ENCODE measurements at regions not wholly inside any gene's neighbourhood (a gene's known extent, or its start where the extent isn't known, plus 50 kb on each side); places are given as distances from the start of the nearest gene placed in this dataset.
"Not testable (repeated sequence)": the region's sequence is repeated elsewhere in the genome, so short reads cannot be mapped to it uniquely, and the experiment has no call there.

DNA sequence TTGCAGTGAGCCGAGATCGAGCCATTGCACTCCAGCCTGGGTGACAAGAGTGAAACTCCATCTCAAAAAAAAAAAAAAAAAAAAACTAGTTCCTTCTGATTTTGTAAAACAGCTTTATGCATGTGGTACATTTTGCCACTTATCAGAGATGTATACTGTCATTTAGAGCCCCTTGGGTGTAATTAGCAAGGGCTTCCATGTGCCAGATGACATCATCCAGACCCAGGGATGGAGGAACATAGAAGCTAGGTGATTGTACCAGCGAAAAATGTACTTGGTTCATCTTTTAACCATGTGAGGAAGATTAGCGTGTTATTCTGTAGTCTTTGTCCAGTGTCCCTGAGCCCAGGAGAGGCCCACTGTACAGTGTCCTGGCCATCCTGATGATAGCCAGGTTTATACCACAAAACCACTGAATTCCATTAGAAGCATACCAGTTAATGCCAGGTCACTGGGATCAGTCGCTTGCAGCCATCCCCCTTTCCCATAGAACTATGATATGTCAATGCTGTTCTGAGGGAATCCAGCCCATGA lies 239.3 kb upstream of the SGCD start:
- intact Hi-C loops (cut with DNase I), result no loop called here
- no peak for DNase-seq

DNA sequence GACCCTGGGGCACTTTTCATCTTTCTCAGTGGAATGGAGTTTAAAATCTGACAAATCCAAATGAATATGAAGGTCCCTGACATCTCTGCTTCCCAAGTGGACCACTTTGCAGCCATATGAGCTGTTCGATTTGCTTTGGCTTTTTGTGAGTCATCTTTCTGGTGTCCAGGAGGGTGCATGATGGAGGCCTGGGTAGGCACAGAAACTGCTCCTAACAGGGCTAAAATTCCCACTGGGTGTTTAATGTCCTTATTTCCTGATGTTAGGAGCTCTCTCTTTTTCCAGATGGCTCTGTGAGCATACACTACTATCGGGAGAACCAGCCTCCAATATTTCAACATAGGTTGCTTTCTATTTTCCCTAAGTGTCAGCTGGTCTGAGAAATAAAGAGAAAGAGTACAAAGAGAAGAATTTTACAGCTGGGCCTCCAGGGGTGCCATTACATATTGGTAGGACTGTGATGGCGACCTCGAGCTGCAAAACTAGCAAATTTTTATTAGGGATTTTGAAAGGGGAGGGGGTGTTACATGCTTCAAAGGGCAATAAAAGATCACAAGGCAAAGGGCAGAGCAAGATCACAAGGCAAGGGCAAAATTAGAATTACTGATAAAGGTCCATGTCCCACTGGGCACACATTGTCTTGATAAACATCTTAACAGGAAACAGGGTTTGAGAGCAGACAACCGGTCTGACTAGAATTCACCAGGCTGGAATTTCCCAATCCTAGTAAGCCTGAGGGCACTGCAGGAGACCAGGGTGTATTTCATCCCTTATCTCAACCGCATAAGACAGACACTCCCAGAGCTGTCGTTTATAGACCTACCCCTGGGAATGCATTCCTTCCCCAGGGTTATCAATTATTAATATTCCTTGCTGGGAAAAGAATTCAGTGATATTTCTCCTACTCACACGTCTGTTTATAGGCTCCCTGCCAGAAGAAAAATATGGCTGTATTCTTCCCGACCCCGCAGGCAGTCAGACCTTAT lies 236.7 kb upstream of the SGCD start:
- intact Hi-C loops (cut with DNase I); DNase-seq: not testable (repeated sequence)

DNA sequence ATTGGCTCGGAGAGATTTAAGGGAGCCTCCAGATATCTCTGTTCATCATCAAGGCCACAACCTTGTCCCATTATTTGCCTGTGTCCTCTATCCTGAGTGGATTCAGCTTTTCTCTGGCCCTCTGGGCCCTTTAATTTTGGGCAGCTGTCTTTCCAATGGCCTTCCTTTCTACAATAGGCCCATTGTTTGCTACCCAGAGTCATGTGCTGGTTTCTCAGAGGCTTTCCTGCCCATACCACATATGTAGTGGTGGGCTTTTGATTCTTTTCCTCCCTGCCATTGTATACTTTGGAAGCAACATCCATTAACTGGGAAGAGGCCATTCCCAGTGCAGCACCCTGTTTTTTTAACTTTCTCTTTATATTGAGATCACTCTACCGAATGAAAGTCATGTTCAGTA lies 233.9 kb upstream of the SGCD start:
- intact Hi-C loops (cut with DNase I), result no loop called here
- peak in 1 of 10 donors; percentile 11 for DNase-seq

DNA sequence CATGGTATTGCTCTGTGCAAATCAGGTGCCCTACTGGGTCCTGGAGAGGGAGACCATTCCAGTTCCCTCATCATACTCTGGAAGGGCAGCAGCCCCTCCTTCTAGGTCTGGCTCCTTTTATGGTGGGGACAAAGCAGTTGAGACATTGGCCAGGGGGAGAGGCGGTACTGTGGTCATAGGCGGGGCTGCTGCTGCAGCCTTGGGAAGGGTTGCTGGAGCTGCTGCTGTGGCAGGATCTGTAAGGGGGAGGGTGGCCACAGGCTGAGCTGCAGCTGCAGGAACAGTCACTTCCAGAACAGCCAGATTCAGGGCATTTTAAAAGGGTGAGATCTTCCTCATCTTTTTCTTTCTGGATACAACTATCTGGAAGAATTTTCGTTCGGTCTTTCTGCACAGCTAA lies 233.0 kb upstream of the SGCD start:
- intact Hi-C loops (cut with DNase I), result no loop called here
- peak; percentile 12 to 94 (median 32) for DNase-seq

DNA sequence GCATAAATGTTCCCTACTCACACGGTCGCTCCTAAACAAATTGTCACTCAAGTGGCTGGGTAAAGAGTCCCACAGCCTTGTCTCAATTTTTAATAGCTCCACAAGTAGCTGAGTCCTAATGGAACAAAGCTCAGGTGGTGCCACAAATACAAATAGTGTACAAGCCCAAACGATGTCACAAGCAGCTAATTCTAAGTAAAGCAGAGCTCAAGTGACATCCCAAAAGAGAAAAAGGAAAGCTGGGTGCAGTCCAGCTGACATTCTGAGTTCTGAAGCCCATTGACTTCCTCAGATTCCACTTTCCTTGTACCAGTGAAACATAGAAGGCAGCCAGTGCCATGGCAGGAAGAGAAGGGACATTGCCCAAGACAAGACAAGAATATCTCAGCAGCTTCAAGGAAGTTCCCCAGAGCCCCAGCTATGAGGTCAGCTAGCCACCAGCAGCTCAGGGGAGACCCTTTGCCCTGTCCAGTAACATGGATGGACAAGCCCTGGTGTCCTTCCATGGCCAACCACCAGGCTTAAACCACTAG lies 231.2 kb upstream of the SGCD start:
- intact Hi-C loops (cut with DNase I), result no loop called here

DNA sequence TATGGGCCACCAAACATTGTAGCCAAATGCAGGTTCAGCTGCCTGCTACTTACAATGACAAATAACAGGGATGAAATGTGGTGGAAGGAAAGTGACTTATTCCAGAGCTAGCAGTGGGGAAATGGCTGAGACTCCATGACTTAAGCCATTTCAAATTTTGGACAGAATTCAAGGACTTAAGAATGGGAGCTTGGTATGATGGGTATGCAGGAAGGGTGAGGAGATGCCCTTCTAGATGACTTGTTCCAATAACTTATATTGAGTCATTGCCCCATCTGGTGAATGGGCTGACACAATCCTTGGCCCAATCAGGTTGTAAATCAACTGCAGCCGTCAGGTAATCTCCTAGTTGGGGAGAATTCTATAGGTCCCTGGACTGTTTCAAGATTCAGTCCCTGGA lies 230.7 kb upstream of the SGCD start:
- DNase-seq, result no peak
- intact Hi-C loops (cut with DNase I), result no loop called here

More for the DNA sequence above, 231.2 kb upstream of the SGCD start:
- DNase-seq, result no peak

DNA sequence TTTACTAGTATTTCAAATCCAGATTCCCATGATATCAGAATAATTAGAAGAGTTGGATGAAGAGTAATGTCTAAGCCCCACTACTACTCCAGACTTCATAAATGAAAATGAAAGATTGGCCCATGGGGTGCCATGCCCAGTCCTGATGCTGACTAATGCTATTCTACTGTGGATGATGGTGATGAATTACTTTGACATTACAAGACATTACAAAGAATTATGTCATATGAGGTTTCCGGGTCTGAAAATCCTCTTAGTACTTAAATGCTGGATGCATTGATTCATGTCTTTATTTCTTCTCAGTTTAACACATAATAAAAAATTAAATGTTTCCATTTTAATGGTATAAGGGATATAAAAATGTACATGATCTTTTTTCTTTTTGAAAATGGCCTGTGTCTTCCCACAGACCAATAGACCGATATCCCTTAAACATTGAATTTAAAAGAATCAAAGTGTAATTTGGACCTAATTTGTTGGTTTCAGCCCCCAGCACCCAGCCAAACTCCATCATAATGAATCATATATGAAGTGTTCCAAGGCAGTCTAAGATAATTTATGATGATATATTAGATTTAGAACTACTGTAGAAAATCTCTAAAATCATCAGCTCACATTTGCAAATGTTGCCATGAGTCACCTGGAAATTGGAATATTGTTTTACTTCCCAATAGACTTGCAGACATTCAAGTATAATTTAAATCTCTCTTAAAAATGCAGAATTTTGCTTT lies 223.6 kb upstream of the SGCD start:
- intact Hi-C loops (cut with DNase I), result no loop called here
- DNase-seq, result no peak

DNA sequence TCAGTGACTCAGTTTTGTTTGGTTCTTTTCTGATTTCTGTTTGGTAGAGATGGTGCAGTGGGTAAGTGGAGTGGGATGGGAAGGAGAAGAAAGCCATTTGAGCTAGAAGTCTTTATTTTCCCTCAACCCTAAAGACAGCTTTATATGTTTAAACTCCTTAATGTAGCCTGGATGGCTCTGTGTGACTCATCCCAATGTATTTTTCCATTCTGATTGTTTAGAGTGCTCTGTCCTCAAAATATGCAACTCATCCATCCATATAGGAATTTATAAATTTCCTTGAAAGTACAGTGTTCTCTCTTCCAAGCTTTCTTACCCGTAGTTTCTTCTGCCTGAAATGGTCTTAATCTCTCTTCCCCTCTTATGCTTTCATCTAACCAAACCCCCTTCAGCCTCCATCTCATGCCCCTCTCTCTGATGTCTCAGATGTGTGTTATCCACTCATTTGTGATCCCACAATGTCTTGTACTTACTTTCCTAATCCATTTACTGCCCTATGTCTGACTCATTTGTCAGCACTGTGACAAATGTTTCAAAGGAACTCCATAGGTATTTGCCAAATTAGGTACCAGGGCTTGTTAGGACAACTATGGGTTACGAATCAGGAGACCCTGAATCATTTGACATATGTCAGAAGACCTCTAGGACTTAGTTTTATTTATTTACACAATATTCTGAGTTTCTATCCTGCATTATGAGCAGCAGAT lies 217.5 kb upstream of the SGCD start:
- intact Hi-C loops (cut with DNase I), result no loop called here

DNA sequence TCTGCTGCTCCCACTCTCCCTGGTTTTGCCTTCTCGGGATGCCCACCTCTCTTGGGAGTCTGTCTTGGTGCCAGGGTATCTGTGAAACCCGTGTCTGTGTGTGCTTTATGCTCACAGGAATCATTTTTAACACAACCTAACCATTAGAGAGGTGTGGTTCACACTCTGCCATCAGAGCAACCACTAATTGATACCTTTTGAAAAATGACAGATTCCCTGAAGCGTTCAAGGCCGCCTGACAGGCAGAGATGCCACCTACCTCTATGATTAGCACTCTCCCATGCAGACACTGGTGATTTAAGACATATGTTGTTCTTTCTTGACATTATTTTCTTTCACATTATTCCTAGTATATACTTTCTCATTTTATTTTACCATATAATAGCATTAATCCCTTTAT lies 207.3 kb upstream of the SGCD start:
- intact Hi-C loops (cut with DNase I), result no loop called here
- DNase-seq, result no peak

More for the DNA sequence above, 217.5 kb upstream of the SGCD start:
- DNase-seq, result no peak

DNA sequence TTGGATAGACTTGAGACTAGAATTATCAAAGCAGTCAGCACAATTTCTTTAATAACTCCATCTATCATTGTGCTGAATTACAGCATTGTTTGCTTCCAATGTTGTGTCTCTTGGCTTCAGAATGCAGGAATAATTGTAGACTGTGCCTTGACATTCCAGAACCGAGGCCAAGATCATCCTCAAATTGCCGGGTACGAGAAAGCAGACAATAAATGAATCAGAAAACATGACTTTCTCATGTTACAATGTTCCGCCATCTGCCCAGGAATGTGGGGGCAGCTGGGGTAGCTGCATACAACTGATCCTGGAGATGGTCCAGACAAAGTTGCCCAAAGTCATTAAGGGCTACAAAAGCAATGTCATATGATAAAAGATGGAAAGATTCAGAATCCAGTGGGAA lies 206.2 kb upstream of the SGCD start:
- DNase-seq, result no peak
- intact Hi-C loops (cut with DNase I), result no loop called here

DNA sequence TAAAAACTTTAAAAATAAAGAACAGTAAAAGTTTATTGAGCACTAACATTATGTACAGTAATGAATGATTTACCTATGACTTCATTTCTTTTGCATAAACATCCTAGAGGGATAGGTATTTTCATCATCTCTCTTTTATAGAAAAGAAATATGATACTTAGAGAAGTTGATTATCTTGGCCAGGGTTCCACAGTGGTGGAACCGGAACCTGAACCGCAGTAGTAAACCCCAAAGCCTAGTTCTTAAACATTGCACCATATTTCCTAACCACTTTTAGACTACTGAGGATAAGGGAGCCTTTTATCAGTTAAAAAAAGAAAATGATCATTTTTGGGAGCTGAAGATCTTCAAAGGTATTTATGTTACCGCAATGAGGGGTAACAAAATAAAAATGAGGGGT lies 205.7 kb upstream of the SGCD start:
- DNase-seq, result no peak
- intact Hi-C loops (cut with DNase I), result no loop called here

DNA sequence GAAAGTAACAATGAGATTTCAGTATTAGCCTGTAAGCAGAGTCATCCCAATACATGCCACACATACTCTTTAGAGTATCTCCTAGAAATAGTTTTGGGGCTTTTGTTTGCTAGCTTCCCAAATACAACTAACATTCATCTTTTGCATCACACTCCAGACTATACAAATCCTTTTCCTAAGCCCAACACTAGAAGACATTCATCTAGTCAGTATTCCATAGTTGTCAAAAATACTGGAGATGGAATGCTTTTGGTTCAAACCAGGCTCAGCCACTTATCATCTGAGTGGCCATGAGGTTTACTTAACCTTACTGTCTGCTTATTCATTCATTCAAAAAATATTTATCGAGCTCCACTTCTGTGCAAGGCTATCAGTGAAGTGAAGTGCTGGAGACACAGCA lies 205.1 kb upstream of the SGCD start:
- no peak for DNase-seq
- intact Hi-C loops (cut with DNase I), result no loop called here

DNA sequence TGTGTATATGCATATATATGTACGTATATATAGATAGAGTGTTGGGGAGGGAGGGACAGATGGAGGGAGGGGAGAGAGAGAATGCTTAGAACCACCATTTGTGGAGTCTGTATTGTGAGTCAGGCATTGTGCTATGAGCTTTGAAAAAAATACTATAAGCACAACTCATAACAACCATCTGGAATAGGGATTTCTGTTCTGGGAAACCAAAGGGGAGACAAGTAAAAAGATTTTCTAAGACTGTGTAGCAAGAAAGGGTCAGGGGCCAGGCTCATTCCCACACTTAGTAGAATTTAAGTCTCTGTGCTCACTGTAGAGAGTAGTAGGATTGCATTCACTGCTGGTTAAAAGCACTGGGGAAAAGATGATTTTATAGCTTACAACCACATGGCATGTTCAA lies 202.3 kb upstream of the SGCD start:
- intact Hi-C loops (cut with DNase I), result no loop called here
- DNase-seq, result no peak

DNA sequence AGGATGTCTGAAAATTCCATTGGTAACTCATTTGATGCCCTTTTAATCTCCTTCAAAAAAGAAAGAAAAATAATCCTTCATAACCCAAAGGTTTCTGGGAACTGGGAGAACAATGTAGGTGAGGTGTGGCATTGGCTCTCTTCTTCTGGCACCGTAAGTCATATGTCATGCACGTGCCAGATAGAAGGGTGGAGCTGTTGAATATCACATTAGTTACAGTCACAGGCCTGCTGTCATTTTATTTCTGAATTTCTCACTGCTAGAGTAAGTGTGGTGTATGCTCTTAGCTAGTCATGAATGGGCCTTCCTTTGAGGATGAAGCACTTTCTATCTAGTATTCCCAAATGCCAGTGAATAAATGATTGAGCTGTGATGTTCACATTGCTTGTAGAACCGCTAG lies 201.8 kb upstream of the SGCD start:
- DNase-seq, result no peak
- intact Hi-C loops (cut with DNase I), result no loop called here

DNA sequence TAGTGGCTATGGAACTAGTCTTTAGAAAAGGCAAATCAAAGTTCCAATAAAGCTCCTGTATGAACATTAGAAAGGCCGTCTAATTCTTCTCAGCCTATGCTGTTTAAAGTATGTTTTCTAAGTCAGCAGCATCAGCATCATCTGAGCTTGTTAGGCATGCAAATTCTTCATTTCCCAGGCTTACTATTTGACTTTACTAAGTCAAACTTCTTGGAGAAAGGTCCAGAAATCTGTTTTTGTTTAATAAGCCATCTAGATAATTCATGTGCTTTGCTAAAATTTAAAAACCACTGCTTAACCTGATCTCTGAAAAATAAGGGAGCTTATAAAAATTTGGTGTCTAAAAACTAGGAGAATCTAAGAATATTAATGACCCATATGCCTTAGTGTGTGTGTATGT lies 200.2 kb upstream of the SGCD start:
- no peak for DNase-seq
- intact Hi-C loops (cut with DNase I), result no loop called here

DNA sequence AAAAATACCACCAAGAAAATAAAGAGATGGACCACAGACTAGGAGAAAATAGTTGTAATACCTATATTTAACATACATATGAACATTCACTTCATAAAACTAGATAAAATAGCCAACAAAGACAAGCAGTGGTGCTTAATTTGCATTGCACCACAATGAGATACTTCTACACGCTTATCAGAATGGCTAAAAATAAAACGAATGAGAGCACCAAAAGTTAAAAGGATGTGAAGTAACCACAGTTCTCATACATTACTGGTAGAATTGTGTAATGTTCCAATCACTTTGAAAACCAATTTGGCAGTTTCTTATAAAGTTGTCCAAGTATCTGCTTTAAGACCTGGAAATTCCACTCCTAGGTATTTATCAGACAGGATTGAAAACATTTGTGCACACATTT lies 198.9 kb upstream of the SGCD start:
- intact Hi-C loops (cut with DNase I), result no loop called here
- no peak for DNase-seq

DNA sequence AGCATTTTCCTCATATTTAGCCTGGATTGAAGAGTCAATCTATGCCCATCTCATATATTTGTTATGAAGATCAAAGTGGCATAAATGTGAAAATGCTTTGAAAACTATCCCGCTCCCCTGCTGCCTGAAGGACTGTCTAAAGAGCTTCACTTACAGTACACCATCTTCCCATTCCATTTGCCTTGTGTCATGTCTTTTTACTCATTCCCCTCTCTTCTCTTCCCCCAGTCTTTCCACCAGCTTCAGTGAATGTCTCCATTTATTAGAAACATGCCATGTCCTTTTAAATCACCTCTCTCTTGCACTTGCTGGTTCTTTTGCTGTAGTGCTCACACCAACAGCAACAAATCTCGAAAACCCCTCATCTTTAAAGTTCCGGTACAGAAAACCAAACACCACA lies 192.7 kb upstream of the SGCD start:
- intact Hi-C loops (cut with DNase I), result no loop called here

DNA sequence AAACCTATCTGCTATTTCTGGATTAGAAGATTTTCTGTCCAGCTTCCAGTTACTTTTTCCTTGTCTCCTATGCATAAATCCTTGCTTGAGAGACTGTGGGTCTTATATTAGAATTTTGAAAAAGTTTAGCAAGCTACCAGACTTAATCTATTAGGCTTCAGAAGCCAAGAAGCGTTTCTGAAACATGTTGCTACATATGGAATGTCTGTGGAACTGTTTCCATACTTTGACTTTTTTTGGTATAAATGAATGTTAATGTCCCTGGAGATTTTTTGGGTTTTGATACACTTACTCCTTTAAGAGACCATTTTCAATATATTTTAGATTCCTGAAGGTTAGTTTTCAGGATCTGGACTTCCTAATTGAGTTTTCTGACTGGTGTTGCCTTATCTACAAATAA lies 191.4 kb upstream of the SGCD start:
- intact Hi-C loops (cut with DNase I), result no loop called here
- no peak for DNase-seq

More for the DNA sequence above, 192.7 kb upstream of the SGCD start:
- no peak for DNase-seq

DNA sequence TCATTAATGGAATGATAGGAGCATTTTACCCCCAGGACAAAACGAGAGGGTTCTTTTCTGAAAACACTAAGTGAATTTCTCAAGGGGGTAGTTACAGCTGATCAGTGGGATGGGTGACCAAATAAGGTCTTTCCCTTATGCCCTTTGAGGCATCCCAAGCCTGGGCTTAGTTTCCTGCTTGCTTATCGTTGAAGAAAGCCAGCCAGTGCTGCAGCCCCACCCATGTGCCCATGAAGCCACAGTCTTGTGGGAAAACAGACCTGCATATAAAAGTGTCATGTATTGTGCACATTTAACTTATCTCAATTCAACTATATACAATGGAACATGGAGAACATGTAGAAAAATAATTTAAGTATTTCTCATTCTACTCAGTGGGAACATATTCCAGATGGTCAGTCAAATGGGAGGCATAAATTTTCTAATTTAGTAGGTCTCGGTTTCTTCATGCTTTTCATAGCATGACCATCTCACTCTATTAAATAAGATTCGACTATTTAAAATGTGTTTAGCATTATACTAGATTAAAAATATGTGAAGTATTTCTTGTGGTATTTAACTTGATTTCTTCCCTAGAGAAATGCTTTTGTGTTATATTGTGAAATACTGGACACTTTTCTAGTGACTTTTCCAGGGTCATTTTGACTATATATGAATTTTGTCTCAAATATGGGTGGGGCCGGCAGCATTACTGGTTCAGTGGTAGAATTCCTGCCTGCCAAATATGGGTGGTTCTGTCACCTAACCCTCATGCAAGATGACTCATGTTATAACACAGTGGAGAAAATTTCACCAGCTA lies 189.7 kb upstream of the SGCD start:
- DNase-seq, result no peak
- intact Hi-C loops (cut with DNase I), result no loop called here

DNA sequence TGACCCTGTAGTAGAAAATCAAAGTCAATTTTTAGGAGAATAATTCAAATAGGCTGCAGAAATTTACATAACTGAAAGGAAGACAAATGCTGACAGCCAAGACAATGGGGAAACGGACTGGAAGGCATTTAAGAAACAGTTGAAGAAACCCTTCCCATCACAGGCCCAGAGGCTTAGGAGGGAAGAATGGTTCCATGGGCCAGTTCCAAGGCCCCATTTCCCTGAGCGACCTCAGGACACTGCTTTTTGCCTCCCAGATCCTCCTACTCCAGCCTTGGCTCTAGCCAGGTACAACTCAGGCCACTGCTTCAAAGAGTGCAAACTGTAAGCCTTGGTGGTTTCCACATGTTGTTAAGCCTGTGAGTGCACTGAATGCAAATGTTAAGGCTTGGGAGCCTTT lies 184.1 kb upstream of the SGCD start:
- intact Hi-C loops (cut with DNase I), result no loop called here
- no peak for DNase-seq
